ENCODE measurements at regions not wholly inside any gene's neighbourhood (a gene's known extent, or its start where the extent isn't known, plus 50 kb on each side); places are given as distances from the start of the nearest gene placed in this dataset.

GRCh38 chr5:99955006-99955405 is 580.2 kb upstream of the FAM174A start:
- TF ChIP-seq POLR2A (IDR thresholded peaks at IDR 0.05; ENCODE audit: low read depth, low read length) (no peak), POLR2AphosphoS5 (IDR thresholded peaks at IDR 0.05; ENCODE audit: low read depth, low read length) (no peak)
